Glutamatergic neuron (in vitro differentiated cells): ENCODE measurements at regions not wholly inside any gene's neighbourhood (a gene's known extent, or its start where the extent isn't known, plus 50 kb on each side); places are given as distances from the start of the nearest gene placed in this dataset.
"Not testable (repeated sequence)": the region's sequence is repeated elsewhere in the genome, so short reads cannot be mapped to it uniquely, and the experiment has no call there.

Source experiments
- DNase-seq: peaks from one replicate; pipeline ENCODE4 v3.0.0; 2022
- H3K27ac Mint-ChIP-seq: one replicate; pipeline ENCODE4 v1.8.0; 2020; ENCODE audit warnings: mild to moderate bottlenecking, mixed read lengths, inconsistent platforms; ENCODE audit not compliant: unreplicated experiment
- H3K27me3 Mint-ChIP-seq: one replicate; pipeline ENCODE4 v1.8.0; 2020; ENCODE audit warnings: mild to moderate bottlenecking, moderate library complexity, mixed read lengths, inconsistent platforms; ENCODE audit not compliant: unreplicated experiment
- H3K36me3 Mint-ChIP-seq: one replicate; pipeline ENCODE4 v1.8.0; 2020; ENCODE audit warnings: mild to moderate bottlenecking, mixed read lengths, inconsistent platforms; ENCODE audit not compliant: unreplicated experiment
- H3K4me1 Mint-ChIP-seq: one replicate; pipeline ENCODE4 v1.8.0; 2020; ENCODE audit warnings: mild to moderate bottlenecking, low read depth, mixed read lengths, inconsistent platforms; ENCODE audit not compliant: unreplicated experiment
- H3K4me3 Mint-ChIP-seq: one replicate; pipeline ENCODE4 v1.8.0; 2020; ENCODE audit warnings: mild to moderate bottlenecking, mixed read lengths, inconsistent platforms; ENCODE audit not compliant: unreplicated experiment
- H3K9me3 Mint-ChIP-seq: one replicate; pipeline ENCODE4 v1.8.0; 2020; ENCODE audit warnings: mild to moderate bottlenecking, moderate library complexity, mixed read lengths, inconsistent platforms; ENCODE audit not compliant: unreplicated experiment
- CTCF ChIP-seq: fragments of 200-600 bp; sonication (generic); IDR thresholded peaks from one replicate; pipeline ENCODE4 v1.5.0; 2021; ENCODE audit not compliant: partially characterized antibody, unreplicated experiment

GRCh38 chr16:86953631-86954391, 363.4 kb downstream of the C16orf95 start:
- no peak for TF ChIP-seq CTCF
- Mint-ChIP-seq H3K4me3 (no peak overlapping the region), H3K9me3 (peaks cover 2% of the 10 kb centered on the region), H3K36me3 (no peaks in the 10 kb centered on the region), H3K27me3 (no peaks in the 10 kb centered on the region), H3K27ac (no peak overlapping the region), H3K4me1 (no peaks in the 10 kb centered on the region)
- DNase-seq = no peak

- H3K36me3 Mint-ChIP-seq = no peaks in the 10 kb centered on the region
- H3K4me1 Mint-ChIP-seq = peaks cover 3% of the 10 kb centered on the region
- TF ChIP-seq CTCF = no peak
- no peak overlapping the region for H3K4me3 Mint-ChIP-seq
- H3K9me3 Mint-ChIP-seq = peaks cover 2% of the 10 kb centered on the region
- DNase-seq = no peak
- H3K27me3 Mint-ChIP-seq = no peaks in the 10 kb centered on the region
- no peak overlapping the region for H3K27ac Mint-ChIP-seq
These were observed 361.9 kb downstream of the C16orf95 start for GRCh38 chr16:86955136-86955855.

GRCh38 chr16:86956437-86956836, 360.8 kb downstream of the C16orf95 start:
- Mint-ChIP-seq H3K9me3 (peaks cover 2% of the 10 kb centered on the region), H3K36me3 (no peaks in the 10 kb centered on the region), H3K4me3 (no peak overlapping the region), H3K27ac (no peak overlapping the region), H3K4me1 (peaks cover 3% of the 10 kb centered on the region), H3K27me3 (peaks cover 2% of the 10 kb centered on the region)
- DNase-seq = no peak
- no peak for TF ChIP-seq CTCF

- not testable (repeated sequence) for H3K4me3 Mint-ChIP-seq, H3K36me3 Mint-ChIP-seq, H3K27ac Mint-ChIP-seq, H3K9me3 Mint-ChIP-seq, H3K27me3 Mint-ChIP-seq, DNase-seq, H3K4me1 Mint-ChIP-seq
These were observed 359.5 kb downstream of the C16orf95 start for GRCh38 chr16:86957662-86958198.

GRCh38 chr16:86958423-86958822, 358.8 kb downstream of the C16orf95 start:
- no peaks in the 10 kb centered on the region for H3K36me3 Mint-ChIP-seq
- peaks cover 3% of the 10 kb centered on the region for H3K27me3 Mint-ChIP-seq
- H3K9me3 Mint-ChIP-seq = peaks cover 3% of the 10 kb centered on the region
- no peak overlapping the region for H3K27ac Mint-ChIP-seq
- no peak for TF ChIP-seq CTCF
- no peak overlapping the region for H3K4me3 Mint-ChIP-seq
- peaks cover 3% of the 10 kb centered on the region for H3K4me1 Mint-ChIP-seq
- no peak for DNase-seq
